Body of pancreas (tissue), 4 donors: ENCODE measurements at regions not wholly inside any gene's neighbourhood (a gene's known extent, or its start where the extent isn't known, plus 50 kb on each side); places are given as distances from the start of the nearest gene placed in this dataset.

Experiments used
- POLR2A ChIP-seq, 3 donors: fragments of 450-650 bp; IDR thresholded peaks; one replicate each; pipeline ENCODE4 v1.6.1; 2016; ENCODE audit warnings: antibody characterized with exemption in 3 of 3, mild to moderate bottlenecking in 2 of 3
- TF ChIP-seq, protein P1 (sequence below), 7 experiments: fragments of 450-650 bp in 4 of 7; fragments of 200-600 bp in 3 of 7; sonication (generic) in 3 of 7; IDR thresholded peaks; one replicate each; pipeline ENCODE4 v1.5.1; 2016 to 2019; ENCODE audit warnings: antibody characterized with exemption in 7 of 7

GRCh38 chr1:164433141-164433817 is 125.7 kb upstream of the PBX1 start:
- TF ChIP-seq, protein P1, sequence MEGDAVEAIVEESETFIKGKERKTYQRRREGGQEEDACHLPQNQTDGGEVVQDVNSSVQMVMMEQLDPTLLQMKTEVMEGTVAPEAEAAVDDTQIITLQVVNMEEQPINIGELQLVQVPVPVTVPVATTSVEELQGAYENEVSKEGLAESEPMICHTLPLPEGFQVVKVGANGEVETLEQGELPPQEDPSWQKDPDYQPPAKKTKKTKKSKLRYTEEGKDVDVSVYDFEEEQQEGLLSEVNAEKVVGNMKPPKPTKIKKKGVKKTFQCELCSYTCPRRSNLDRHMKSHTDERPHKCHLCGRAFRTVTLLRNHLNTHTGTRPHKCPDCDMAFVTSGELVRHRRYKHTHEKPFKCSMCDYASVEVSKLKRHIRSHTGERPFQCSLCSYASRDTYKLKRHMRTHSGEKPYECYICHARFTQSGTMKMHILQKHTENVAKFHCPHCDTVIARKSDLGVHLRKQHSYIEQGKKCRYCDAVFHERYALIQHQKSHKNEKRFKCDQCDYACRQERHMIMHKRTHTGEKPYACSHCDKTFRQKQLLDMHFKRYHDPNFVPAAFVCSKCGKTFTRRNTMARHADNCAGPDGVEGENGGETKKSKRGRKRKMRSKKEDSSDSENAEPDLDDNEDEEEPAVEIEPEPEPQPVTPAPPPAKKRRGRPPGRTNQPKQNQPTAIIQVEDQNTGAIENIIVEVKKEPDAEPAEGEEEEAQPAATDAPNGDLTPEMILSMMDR (IDR thresholded peaks at IDR 0.05), result no peak
- TF ChIP-seq POLR2A (IDR thresholded peaks at IDR 0.05), result no peak
